ENCODE measurements at regions not wholly inside any gene's neighbourhood (a gene's known extent, or its start where the extent isn't known, plus 50 kb on each side); places are given as distances from the start of the nearest gene placed in this dataset.

- no peak for DNase-seq
- no peak for ATAC-seq
- no peak overlapping the region for H3K4me3 ChIP-seq
- H3K4me1 ChIP-seq, result no peaks in the 10 kb centered on the region
- intact Hi-C loops (cut with DNase I), result no loop called here
- H3K27ac ChIP-seq, result no peak overlapping the region
- H3K36me3 ChIP-seq, result no peaks in the 10 kb centered on the region
- no peaks in the 10 kb centered on the region for H3K9me3 ChIP-seq
- H3K27me3 ChIP-seq (ENCODE audit: low read depth), result no peaks in the 10 kb centered on the region
- TF ChIP-seq CTCF (IDR thresholded peaks at IDR 0.05), result no peak
These were observed 76.1 kb downstream of the SCG2 start for GRCh38 chr2:223526106-223526505.

DNA sequence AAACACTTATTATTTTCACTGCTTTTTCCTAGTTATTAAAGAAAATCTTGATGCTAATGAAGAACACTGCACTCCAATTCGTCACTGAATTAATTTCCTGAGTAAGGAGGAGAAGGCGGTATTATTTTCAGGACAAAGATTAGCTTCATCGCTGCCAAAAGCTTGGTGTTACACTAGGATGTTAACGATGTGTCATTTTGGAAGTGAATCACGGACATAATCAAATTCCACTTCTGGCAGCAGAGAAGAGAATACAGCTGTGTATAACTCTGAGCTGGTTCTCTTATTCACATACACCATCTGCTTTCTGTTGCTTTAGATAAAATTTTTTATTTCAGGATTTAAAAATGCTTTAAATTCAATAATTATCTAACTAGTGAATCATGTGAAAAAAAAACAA is 74.1 kb downstream of the SCG2 start:
- H3K27ac ChIP-seq, result no peak overlapping the region
- no peak for ATAC-seq
- no peaks in the 10 kb centered on the region for H3K4me1 ChIP-seq
- H3K4me3 ChIP-seq, result no peak overlapping the region
- DNase-seq, result no peak
- no peak for TF ChIP-seq CTCF (IDR thresholded peaks at IDR 0.05)
- no peaks in the 10 kb centered on the region for H3K27me3 ChIP-seq (ENCODE audit: low read depth)
- H3K36me3 ChIP-seq, result no peaks in the 10 kb centered on the region
- intact Hi-C loops (cut with DNase I), result no loop called here
- H3K9me3 ChIP-seq, result no peaks in the 10 kb centered on the region

GRCh38 chr2:223529696-223530095 is 72.5 kb downstream of the SCG2 start:
- H3K27me3 ChIP-seq (ENCODE audit: low read depth), result no peaks in the 10 kb centered on the region
- H3K9me3 ChIP-seq, result no peaks in the 10 kb centered on the region
- DNase-seq (no peak), ATAC-seq (no peak)
- no peak overlapping the region for H3K27ac ChIP-seq
- no peak for TF ChIP-seq CTCF (IDR thresholded peaks at IDR 0.05)
- intact Hi-C loops (cut with DNase I), result no loop called here
- H3K36me3 ChIP-seq, result no peaks in the 10 kb centered on the region
- no peaks in the 10 kb centered on the region for H3K4me1 ChIP-seq
- no peak overlapping the region for H3K4me3 ChIP-seq

- H3K27me3 ChIP-seq (ENCODE audit: low read depth), result no peaks in the 10 kb centered on the region
- H3K4me1 ChIP-seq, result no peaks in the 10 kb centered on the region
- H3K4me3 ChIP-seq, result no peak overlapping the region
- no peak for TF ChIP-seq CTCF (IDR thresholded peaks at IDR 0.05)
- intact Hi-C loops (cut with DNase I), result no loop called here
- ATAC-seq (no peak), DNase-seq (no peak)
- no peaks in the 10 kb centered on the region for H3K9me3 ChIP-seq
- H3K36me3 ChIP-seq, result no peaks in the 10 kb centered on the region
- H3K27ac ChIP-seq, result no peak overlapping the region
These were observed 71.3 kb downstream of the SCG2 start for GRCh38 chr2:223530811-223531210.

GRCh38 chr2:223532161-223532560 is 70.0 kb downstream of the SCG2 start:
- no peak for ATAC-seq
- DNase-seq, result no peak
- Histone ChIP-seq H3K4me1 (no peaks in the 10 kb centered on the region), H3K27ac (no peak overlapping the region), H3K27me3 (ENCODE audit: low read depth) (no peaks in the 10 kb centered on the region), H3K9me3 (no peaks in the 10 kb centered on the region), H3K4me3 (no peak overlapping the region), H3K36me3 (no peaks in the 10 kb centered on the region)
- intact Hi-C loops (cut with DNase I), result no loop called here
- TF ChIP-seq CTCF (IDR thresholded peaks at IDR 0.05), result no peak

- H3K27me3 ChIP-seq (ENCODE audit: low read depth), result no peaks in the 10 kb centered on the region
- H3K27ac ChIP-seq, result no peak overlapping the region
- H3K4me3 ChIP-seq, result no peak overlapping the region
- TF ChIP-seq CTCF (IDR thresholded peaks at IDR 0.05), result no peak
- H3K9me3 ChIP-seq, result no peaks in the 10 kb centered on the region
- H3K36me3 ChIP-seq, result no peaks in the 10 kb centered on the region
- H3K4me1 ChIP-seq, result no peaks in the 10 kb centered on the region
- no peak for DNase-seq
- no peak for ATAC-seq
- intact Hi-C loops (cut with DNase I), result no loop called here
These were observed 69.4 kb downstream of the SCG2 start for GRCh38 chr2:223532712-223533111.
